ENCODE measurements at regions not wholly inside any gene's neighbourhood (a gene's known extent, or its start where the extent isn't known, plus 50 kb on each side); places are given as distances from the start of the nearest gene placed in this dataset.
A peak's percentile ranks its signal among the peaks of the same experiment; 100 is the strongest.

DNA sequence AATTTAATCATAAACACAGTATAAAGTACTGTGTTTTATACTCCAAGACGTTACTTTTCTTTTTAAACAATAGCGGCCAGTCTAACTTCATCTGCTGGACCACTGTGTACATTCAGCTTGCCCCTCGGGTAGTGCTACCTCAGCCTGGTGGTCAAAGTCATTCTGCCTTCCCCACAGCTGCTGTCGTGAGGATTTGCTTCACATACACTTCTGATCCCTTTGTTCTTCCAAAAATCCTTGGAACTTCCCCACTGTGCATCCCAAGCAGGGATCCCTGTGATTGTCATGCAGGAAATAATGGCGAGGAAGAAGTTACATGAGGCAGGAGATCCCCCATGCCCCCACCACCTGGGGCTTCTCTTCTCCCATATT is 234.9 kb upstream of the STARD13 start:
- DNase-seq: no peak

GRCh38 chr13:33524086-33524485 is 238.5 kb upstream of the STARD13 start:
- no peak for DNase-seq

DNA sequence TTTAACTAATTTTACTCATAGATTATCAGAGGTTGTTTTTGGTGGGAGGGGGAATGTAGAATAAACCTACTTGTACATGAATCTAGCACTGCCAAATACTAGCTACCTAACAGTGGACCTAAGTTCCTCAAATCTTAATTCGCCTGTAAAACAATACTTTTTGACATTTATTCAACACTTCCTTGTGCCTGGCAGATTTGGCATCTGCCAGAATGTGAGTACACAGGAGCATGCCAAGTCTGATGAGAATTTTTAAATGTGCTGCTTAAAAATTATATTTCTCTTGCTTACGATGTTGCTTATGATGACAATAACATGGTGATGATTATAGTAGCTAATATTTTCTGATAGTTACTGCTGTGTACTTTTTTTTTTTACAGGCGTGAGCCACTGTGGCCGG is 240.2 kb upstream of the STARD13 start:
- no peak for DNase-seq

DNA sequence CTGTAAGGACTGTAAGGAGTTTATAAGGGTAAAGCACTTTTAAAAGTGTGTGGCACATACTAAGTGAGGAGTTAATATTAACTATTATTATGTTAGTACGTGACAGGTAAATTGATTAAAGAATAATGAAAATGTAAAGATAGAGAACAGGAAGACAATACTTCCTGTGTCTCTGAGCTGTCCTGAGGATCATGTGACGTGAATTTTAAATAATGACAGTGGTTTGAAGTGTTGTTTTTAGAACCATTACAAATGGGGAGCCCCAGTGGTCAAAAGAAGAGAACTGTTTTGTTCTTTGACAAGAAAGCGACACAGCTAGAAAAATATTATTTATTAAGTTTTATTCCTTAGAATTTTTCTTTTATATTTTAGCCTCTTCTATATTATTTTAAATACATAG is 241.2 kb upstream of the STARD13 start:
- no peak for DNase-seq

GRCh38 chr13:33528896-33529295 is 243.3 kb upstream of the STARD13 start:
- no peak for DNase-seq

DNA sequence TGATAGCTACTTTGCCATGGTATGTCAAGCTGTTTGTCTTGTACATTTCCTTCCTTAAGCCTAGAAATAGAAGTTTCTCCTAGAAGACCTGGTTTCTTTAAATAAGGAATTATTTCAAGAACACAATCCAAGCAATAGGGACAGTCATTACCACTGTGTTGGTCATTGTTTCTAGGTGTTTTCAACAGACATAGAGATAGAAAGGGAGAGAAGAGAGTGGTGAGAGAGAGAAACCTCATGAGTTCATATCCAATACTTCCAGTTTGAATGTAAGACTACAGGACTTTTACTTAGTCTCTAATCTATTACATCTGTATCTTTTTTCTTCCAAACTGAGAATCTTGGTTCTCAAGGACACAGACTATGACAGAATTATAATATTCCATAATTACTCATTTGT is 245.9 kb upstream of the STARD13 start:
- DNase-seq: no peak

DNA sequence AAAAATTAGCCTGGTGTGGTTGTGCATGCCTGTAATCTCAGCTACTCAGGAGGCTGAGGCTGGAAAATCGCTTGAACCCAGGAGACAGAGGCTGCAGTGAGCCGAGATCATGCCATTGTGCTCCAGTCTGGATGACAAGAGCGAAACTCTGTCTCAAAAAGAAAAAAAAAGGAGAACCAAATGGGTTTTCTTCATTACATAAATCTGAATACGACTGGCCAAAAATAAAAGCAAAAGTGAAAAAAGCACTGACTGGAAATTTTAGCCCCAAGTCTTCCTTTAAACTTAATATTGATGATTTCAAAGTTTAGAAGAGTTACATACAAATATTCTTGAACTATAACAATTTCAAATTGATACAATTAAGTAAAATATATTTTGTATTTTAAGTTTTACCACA is 249.5 kb upstream of the STARD13 start:
- DNase-seq: no peak

- DNase-seq: no peak
These were observed 251.0 kb upstream of the STARD13 start for GRCh38 chr13:33536601-33537000.

GRCh38 chr13:33537026-33537425 is 251.5 kb upstream of the STARD13 start:
- no peak for DNase-seq

DNA sequence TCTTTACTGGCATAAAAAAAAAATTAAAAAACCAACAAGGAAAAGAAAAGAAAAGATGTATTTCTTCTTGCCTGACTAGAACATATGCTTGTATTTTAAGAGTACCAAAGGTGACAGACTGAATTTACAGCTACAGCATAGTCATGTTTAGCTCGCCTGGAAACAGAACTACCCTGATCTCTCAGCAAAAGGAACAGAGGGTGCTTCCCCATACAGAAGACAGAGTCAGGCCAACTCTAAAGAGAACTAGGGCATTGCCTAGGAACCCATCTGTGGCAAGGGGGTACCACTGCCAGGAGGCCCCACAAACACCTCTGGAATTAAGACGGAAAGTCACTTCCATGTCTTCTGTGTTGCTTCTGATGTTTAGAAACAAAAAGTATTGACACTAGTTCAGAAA is 252.1 kb upstream of the STARD13 start:
- no peak for DNase-seq

- DNase-seq: no peak
These were observed 255.9 kb upstream of the STARD13 start for GRCh38 chr13:33541456-33541855.

GRCh38 chr13:33541962-33542308 is 256.4 kb upstream of the STARD13 start:
- no peak for DNase-seq

GRCh38 chr13:33542309-33543088 is 256.9 kb upstream of the STARD13 start:
- peak; percentile 99 for DNase-seq

- no peak for DNase-seq
These were observed 257.5 kb upstream of the STARD13 start for GRCh38 chr13:33543089-33543459.

- DNase-seq: peak in 1 of 2 donors; percentile 5
These were observed 258.2 kb upstream of the STARD13 start for GRCh38 chr13:33543631-33544265.

- no peak for DNase-seq
These were observed 258.8 kb upstream of the STARD13 start for GRCh38 chr13:33544308-33544707.

GRCh38 chr13:33545492-33545891 is 259.9 kb upstream of the STARD13 start:
- no peak for DNase-seq

DNA sequence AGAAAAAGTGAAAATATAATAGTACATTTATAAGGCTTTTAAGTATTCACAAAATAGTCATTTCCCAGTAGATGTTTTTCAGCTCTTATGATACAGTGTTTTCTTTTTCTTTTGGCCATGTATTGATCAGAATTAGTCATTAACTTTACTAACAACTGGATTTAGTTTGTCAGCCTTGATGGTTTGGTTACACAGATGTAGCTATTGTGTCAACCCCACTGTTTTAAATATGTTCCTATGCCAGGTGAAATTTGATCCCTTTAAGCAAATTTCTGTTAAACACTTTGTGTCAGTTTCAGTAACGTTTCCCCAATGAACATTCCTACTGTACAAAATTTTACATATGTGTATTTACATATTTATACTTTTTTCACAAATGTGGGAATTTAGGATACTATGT is 261.5 kb upstream of the STARD13 start:
- no peak for DNase-seq

DNA sequence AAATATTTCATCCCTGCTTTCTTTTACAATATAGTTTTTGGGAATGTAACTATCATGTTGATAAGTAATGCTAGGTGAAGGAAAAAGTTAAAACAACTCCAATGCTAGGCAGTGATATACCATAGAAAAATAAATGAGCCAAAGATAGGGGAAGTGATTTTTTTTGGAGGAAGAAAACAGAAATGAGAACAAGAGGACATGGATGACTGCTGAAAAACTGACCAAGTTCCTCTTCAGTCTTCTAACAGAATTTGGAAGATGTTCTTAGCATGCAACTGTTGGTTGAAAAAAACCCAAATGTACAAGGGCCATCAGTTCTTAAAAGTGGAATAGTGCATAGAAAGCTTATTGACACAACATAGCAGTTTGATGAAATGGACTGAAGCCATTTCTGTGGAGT is 262.5 kb upstream of the STARD13 start:
- no peak for DNase-seq

GRCh38 chr13:33550276-33550675 is 264.7 kb upstream of the STARD13 start:
- DNase-seq: no peak

DNA sequence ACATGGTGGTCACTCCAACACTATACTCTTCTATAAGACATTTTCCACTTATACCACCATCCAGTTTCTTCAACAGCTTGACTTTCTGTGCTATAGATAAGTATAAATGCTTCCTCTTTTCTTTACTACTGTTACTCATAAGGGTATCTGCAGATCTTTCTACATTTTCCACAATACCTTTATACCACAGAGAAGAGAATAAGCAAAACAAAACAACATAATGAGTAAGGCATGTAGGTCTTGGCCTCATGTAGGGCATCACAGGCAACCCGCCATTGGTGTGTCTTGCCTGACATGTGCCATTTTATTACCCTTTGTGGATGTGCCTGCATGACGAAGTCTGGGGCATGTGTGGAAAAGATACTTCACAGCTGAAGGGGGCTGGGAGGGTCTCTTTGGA is 265.3 kb upstream of the STARD13 start:
- DNase-seq: no peak

DNA sequence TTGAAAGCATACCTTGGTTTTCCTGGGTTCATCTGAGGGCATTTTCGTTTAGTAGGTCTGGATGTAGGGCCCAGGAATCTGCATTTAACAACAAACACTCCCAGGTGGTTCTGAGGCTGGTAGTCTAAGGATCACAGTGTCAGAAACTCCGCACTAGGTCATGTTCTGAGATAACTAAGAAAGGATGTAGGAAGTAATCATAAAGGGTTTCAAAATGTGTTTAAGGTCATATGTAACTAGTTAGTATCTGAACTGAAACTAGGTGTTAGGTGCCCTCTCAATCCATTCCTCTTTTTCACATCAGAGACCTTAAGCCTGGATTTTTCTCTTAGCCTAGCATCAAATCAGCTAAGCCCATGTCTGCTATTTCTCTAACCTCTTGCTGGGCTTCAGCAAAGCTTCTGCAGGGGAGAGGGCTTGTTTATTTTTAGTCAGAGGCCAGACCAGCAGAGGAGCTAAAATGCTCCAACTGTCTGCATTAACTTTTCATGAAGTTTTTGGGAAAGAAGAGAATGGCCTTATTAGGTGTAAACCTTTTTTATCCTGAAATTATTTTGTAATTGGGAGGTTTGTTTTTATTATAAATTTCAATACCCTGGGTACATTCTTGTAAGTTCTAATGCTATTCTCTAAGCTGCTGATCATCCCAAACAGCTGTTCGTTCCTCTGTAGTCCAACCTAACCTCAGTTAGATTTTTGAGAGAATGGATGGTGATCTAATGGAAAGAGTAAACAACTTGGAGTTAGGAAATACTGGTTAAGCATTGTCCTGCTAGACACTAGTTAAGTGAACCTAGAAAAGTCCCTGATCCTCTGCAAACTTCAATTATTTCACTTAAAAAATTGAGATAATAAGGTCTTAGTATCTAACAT is 262.8 kb upstream of the RFC3 start:
- DNase-seq: no peak

DNA sequence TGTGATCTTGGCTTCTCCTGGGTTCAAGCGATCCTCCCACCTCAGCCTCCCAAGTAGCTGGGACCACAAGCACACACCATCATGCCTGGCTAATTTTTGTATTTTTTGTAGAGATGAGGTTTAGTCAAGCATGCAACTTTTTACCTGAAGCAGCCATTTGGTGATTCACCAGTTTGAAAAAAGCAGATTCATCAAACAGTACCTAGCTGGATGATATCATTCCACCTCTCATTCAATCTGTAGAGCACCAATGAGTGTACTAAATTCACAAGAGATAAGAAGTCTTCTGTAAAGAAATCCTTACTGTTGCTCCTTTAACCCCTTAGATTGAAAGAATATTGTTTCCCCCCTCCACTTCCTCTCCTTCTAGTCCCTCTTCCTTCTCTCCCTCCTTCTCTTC is 261.1 kb upstream of the RFC3 start:
- DNase-seq: no peak

- DNase-seq: no peak
These were observed 257.2 kb upstream of the RFC3 start for GRCh38 chr13:33560726-33561125.

Measured in CD4-positive, alpha-beta T cell treated with Interleukin-1 beta for 1 hour (primary cell).